AG10803 (cell line): ENCODE measurements at regions not wholly inside any gene's neighbourhood (a gene's known extent, or its start where the extent isn't known, plus 50 kb on each side); places are given as distances from the start of the nearest gene placed in this dataset.

Experiments used
- DNase-seq: peaks from one replicate; pipeline ENCODE4 v3.0.0; 2010; ENCODE audit warnings: low read depth
- H3K4me3 ChIP-seq: 2 replicates; pipeline ENCODE4 v1.5.1; 2011; ENCODE audit warnings: mild to moderate bottlenecking, low read length, control low read depth
- TF ChIP-seq, protein P1 (sequence below): conservative IDR thresholded peaks from 2 replicates; pipeline ENCODE4 v1.5.1; 2011; ENCODE audit warnings: mild to moderate bottlenecking, low read length, control low read depth, inconsistent platforms

DNA sequence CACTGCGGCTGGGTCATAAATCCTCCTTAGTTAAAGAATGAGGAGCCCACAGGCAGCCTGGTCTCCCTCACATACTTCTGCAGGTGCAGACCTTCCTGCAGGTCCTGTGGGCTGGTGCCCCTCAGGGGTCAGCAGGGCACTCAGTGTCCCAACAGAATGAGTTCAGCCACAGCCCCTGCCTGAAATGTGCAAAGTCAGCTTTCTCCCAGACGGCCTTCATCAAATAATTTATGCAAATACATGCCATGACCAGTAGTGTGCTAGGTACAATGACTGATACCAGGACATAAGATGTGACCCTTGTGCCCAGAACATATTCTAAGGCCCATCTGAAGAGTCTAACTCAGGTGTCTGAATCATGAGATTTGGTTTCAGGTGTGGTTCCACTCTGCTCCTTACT is 703.4 kb downstream of the TBC1D22A start:
- no peak for DNase-seq
- TF ChIP-seq, protein P1, sequence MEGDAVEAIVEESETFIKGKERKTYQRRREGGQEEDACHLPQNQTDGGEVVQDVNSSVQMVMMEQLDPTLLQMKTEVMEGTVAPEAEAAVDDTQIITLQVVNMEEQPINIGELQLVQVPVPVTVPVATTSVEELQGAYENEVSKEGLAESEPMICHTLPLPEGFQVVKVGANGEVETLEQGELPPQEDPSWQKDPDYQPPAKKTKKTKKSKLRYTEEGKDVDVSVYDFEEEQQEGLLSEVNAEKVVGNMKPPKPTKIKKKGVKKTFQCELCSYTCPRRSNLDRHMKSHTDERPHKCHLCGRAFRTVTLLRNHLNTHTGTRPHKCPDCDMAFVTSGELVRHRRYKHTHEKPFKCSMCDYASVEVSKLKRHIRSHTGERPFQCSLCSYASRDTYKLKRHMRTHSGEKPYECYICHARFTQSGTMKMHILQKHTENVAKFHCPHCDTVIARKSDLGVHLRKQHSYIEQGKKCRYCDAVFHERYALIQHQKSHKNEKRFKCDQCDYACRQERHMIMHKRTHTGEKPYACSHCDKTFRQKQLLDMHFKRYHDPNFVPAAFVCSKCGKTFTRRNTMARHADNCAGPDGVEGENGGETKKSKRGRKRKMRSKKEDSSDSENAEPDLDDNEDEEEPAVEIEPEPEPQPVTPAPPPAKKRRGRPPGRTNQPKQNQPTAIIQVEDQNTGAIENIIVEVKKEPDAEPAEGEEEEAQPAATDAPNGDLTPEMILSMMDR: no peak
- no peak overlapping the region for H3K4me3 ChIP-seq

DNA sequence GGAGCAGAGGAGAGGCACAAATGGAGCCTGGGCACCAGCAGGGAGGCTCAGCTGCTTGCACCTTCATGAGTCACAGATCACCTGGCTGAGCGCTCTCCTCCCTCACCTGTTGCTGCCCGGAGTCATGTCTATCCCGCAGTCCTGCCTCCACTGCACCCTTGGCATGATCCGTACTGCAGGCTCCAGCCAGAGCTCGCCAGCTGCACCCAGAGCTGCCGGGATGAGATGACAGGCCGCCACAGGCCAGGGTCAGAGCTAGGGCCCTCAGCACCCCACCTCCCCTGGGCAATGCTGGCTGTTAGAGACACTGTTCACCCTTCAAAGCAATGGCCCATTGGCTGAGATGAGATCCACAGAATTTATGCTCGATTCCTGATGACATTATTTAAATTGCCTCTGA is 702.8 kb downstream of the TBC1D22A start:
- DNase-seq: no peak
- no peak overlapping the region for H3K4me3 ChIP-seq
- TF ChIP-seq, protein P1: no peak

DNA sequence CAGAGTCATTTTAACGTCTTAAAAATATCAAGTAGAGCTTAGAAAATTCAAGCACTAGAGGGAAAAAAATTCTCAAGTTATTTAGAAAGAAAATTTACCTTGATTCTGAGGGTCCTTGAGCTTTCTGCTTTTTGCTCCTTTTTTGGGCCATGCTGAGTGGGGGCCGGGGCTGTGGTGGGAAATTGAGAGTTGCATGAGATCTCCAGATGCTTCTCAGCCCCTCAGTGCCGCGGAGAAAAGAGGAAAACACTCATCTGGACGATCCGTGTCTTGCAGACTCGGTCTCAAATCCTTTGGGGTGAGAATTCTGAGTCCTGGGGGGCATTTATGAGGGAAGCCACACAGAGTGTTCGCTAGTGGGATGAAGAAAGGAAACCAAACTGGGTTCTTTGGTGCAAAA is 700.8 kb downstream of the TBC1D22A start:
- no peak for DNase-seq
- TF ChIP-seq, protein P1: no peak
- H3K4me3 ChIP-seq: no peak overlapping the region

DNA sequence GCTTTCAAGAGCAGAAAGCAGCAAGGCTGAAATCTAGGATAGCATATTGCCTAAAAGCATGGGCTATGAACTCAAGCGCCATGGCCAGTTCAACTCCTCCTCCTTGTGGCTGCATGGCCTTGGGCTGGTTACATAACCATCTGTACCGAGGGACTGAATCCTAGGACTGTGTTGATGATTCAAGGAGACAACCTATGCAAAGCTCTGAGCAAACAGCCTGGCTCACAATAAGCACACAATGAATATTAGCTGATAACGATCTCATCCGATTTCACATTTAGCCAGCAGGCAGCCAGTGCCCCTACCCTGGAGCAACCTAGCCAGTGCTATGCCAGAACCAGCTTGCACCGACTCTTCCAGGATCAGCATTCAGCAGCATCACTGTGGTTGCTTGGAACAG is 698.4 kb downstream of the TBC1D22A start:
- no peak for DNase-seq
- H3K4me3 ChIP-seq: no peak overlapping the region
- TF ChIP-seq, protein P1: no peak

DNA sequence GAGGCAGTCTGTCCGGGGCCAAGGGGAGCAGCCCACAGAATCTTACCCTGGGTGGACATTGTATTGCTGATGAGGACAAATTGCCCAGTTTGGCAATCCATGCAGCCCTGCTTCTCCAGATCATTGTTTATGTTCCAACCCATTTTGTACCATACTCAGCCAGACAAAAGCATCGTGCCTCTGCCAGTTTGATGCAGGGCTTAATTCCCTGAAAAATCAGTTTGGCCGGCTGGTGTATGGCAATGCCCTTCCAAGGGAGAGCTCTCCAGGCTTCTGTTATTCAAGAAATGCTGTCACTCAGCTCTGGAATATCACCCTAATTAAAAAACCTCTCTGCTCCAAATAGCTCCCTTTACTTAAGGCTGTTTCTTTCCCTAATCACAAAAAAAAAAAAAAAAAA is 697.7 kb downstream of the TBC1D22A start:
- TF ChIP-seq, protein P1: no peak
- H3K4me3 ChIP-seq: no peak overlapping the region
- no peak for DNase-seq

DNA sequence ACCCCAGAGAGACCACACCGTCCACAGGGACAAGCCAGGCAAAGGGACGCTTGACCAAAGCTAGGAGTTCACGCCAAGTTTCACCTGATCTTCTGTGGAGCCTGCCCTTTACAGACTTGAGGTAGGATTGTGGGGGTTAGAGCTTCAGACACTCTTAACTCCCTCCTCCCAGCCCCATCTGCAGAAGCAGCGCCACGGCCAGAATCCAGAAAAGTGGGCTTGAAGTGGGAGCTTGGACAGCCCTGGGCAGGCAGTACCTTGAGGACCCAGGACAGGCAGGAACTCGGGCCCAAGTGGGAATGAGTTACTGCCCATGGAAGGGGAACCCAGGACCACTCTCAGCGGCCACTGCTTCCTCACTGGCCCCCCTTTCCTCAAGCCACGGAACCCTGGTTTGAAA is 695.9 kb downstream of the TBC1D22A start:
- DNase-seq: no peak
- TF ChIP-seq, protein P1: no peak
- no peak overlapping the region for H3K4me3 ChIP-seq

DNA sequence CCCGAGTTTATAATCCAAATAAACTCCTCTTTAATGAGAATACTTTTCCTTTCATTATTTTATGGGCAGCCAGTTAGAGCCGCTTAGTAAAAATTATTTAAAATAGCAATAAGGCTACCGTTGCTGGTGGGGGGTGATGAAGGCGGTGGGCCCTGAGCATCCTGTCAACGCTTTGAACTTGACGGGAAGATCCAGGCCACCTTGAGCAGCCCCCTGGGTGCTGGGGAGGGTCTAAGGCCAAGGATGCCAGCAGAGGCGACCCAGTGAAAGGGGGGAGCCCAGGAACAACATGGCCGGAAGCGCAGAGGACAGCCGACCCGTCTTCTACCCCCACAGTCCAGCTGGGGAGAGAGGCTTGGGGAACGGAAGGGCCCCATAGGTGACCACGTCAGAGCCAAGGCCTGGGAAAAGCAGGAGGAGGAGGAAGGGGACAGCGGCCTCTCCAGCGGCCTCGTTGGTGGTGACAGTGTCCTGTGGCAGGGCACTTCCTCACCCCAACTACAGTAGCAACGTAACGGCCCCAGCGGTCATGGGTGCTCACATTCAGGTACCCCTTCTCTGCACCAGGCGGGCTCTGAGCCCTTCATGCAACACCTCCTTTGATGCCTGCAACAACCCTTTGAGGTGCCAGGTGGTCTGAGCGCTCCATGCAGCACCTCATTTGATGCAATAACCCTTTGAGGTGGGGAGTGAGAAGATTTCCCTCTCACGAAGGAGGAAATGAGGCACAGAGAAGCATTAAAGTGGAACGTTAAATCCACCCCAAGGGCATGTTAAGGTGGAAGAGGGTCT is 695.3 kb downstream of the TBC1D22A start:
- TF ChIP-seq, protein P1: no peak
- no peak for DNase-seq
- no peak overlapping the region for H3K4me3 ChIP-seq
